Right renal pelvis (tissue), 4 donors: ENCODE measurements at regions not wholly inside any gene's neighbourhood (a gene's known extent, or its start where the extent isn't known, plus 50 kb on each side); places are given as distances from the start of the nearest gene placed in this dataset.

Experiments used
- DNase-seq, 4 donors: peaks; one replicate each; pipeline ENCODE4 v3.0.0-alpha.2; 2013; ENCODE audit warnings: low read depth in 4 of 4, low spot score in 3 of 4, missing footprints in 1 of 4

- DNase-seq: no peak
These were observed 233.5 kb downstream of the MIAT start for GRCh38 chr22:26890870-26891269.

DNA sequence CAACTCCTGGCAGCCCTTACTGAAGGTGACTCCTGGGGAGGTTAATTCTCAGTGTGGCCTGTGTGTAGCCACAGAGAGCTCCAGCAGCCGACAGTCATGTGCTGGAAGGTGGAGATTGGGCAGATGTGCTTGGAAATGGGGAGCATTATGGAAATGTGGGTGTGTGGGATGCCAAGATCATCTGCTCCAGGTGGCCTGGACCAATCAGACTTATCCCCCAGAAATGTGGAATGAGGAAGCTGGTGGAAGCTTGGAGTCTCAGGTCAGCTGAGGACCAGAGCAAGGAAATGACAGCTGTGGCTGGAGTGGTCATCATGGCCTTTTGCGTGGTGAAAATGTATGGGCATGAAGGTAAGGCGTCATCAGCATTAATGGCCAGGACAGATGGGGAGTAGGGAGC is 234.0 kb downstream of the MIAT start:
- DNase-seq: no peak

DNA sequence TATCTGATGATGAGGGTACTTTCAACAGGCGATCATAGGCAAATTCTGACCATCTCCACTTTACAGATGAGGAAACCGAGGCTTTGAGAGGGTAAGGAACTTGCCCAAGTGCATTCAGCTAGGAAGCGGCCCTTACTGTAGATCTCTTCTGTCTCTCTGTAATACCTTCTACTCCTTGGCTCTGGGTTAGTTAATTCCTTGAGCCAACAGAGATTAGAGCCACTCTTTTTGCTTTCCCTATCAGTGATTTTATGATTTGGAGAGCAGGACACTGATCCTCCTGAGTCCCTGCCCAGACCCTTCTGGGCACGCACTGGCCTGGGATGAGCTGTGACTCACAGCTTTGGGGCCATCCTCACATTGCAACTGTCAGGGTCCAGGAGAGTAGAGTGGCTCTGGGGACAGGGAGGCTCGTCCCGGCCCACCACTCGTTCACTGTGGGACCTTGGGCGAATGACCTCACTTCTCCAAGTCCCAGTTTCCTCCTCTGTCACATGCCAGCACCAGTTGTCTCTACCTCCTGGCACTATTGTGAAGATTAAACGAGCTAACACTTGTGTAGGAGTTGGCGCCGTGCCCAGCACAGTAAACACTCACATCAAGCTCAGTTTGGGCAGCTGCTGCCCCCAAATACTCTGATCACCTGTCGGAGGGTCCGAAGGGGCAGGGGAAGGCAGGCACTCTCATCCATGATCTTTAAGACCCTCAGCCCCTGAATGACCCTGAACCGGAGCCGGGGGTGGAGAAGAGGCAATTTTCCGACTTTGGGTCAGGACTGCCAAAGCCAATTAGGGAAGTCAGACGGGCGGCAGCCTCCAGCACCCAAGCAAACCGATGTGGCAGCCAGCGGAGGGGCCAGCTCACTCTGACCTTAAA is 235.0 kb downstream of the MIAT start:
- no peak for DNase-seq

- no peak for DNase-seq
These were observed 236.1 kb downstream of the MIAT start for GRCh38 chr22:26893173-26894110.

GRCh38 chr22:26894362-26894761 is 237.0 kb downstream of the MIAT start:
- no peak for DNase-seq

DNA sequence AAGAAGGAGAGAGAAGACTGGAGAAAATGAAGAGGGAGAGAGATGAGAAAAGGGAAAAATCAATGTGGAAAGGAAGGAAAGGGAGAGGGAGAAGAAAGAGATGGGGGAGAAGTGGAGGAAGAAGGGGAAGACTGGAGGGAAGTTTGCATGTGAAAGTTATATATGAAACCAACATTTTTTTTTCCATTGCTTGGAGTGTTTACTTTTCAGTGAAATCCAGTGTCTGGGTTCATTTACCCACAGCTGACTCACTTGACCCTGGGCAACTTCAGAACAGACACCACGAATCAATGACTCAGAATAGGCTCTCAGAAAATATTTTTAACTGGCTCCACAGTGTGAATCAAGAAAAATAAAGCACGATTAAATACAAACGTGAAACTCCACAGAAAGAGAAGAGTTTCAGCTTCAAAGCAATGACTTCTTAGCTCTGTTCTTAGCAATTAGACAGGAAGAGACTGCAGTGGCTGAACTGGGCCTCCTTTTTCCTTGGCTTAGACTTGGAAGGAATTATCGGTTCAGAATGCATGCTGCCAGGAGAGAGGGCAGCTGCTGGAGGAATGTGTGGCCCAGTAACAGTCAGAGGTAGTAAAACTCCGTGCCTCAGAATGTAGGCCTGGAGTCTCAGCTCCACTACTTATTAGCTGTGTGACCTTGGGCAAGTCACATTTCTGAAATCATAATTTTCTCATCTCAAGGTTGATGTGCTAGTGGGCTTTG is 237.5 kb downstream of the MIAT start:
- DNase-seq: no peak

DNA sequence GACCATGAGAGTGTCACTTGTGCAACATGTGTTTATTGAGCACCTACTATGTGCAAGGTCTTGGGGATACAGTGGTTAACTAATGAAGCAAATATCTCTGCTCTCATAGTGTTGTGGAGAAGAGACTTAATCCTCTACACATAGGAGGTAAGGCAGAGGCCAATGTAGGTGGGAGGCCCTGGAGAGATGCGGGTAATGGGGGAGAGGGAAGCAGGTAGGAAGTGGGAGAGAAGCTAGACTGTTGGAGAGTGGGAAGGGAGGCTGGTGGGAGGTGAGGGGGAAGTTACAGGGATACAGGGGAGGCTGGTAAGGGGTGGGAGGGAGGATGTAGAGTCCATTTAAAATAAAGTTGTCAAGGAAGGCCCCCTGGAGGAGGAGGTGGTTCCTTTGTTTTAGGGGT is 240.0 kb downstream of the MIAT start:
- DNase-seq: no peak

GRCh38 chr22:26898946-26899605 is 241.7 kb downstream of the MIAT start:
- DNase-seq: no peak

- no peak for DNase-seq
These were observed 243.4 kb downstream of the MIAT start for GRCh38 chr22:26900787-26901186.

GRCh38 chr22:26901198-26901816 is 243.9 kb downstream of the MIAT start:
- no peak for DNase-seq

- no peak for DNase-seq
These were observed 245.1 kb downstream of the MIAT start for GRCh38 chr22:26902401-26903029.

- no peak for DNase-seq
These were observed 245.9 kb downstream of the MIAT start for GRCh38 chr22:26903030-26903856.

DNA sequence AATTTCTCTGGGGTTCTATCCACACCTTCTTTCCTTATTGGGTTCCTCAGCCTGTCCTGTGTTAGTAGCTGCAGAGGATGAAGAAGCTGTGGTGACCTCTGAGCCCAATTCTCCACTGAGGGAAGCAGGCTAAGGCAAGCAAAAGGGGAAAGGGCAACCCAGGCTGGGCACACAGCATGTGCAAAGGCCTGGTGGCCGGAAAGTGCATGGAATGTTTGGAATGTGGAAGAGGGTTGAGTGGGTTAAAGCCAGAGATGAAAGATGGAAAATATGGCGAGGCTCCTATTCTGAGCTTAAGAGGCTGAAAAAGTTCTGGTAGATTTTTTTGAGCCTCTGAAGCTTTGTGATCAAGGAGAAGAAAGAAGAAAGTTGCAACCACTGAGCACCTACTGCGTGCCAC is 247.1 kb downstream of the MIAT start:
- DNase-seq: no peak

DNA sequence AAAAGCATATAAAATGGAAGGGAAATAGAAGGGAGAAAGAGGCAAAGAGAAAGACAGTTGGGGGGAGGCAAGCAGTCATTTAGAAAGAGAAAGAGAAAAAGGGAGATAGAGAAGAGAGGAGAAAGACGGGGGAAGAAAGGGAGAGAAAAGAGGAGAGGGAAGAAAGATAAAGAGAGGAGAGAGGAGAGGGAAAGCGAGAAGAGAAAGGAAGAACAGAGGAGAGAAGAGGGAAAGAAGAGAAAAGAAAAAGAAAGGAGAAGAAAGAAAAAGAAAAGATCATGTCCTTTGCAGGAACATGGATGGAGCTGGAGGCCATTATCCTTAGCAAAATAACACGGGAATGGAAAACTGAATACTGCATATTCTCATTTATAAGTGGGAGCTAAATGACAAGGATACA is 247.7 kb downstream of the MIAT start:
- no peak for DNase-seq

DNA sequence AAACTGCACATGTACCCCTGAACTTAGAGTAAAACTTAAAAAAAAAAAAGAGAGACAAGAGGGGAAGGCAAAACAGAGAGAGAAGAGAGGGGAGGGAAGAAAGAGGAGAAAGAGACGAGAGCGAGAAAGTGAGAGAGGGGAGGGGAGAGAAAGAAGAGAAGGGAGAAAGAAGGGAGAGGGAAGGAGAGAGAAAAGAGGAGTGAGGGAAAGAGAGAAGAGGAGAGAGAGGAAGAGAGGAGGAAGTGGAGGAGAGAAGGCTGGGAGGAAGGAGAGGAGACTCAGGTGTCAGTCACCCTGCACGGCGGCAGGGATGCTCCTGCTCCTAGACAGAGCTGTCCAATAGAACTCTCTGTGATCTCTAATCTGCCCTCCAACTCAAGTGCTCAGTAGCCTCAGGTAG is 248.3 kb downstream of the MIAT start:
- no peak for DNase-seq

- DNase-seq: no peak
These were observed 249.1 kb downstream of the MIAT start for GRCh38 chr22:26906464-26906863.

DNA sequence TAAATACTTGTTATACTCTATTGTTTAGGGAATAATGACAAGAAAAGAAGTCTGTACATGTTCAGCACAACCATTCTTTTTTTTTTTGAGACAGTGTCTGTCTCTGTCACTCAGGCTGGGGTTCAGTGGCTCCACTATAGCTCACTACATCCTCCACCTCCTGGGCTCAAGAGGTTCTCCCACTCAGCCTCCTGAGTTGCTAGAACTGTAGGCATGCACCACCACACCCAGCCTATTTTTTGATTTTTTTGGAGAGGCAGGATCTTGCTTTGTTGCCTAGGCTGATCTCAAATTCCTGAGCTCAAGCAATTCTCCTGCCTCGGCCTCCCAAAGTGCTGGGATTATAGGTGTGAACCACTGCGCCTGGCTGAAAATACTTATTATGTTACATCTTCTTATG is 250.0 kb downstream of the MIAT start:
- DNase-seq: no peak

GRCh38 chr22:26910845-26911244 is 253.5 kb downstream of the MIAT start:
- DNase-seq: no peak
